H1 (cell line): ENCODE measurements at regions not wholly inside any gene's neighbourhood (a gene's known extent, or its start where the extent isn't known, plus 50 kb on each side); places are given as distances from the start of the nearest gene placed in this dataset.

Experiments used
- CTCF ChIA-PET: fragments of 300-600 bp; sonication (Branson Sonifier 250); formaldehyde crosslinking; loops from one replicate; lab custom pipeline; 2021; ENCODE audit not compliant: partially characterized antibody; lab: Charles Lee
- POLR2A ChIA-PET: fragments of 300-600 bp; sonication (Branson Sonifier 250); formaldehyde crosslinking; loops from one replicate; lab custom pipeline; 2021; ENCODE audit warnings: inconsistent platforms; ENCODE audit not compliant: partially characterized antibody; lab: Charles Lee
- DNase-seq, 2 experiments: peaks; one replicate each; pipeline versions ENCODE4 v3.0.0 to v3.0.0-alpha.2; 2010 to 2022; ENCODE audit warnings: low spot score in 2 of 2, low read depth in 1 of 2, mixed read lengths in 1 of 2
- FAIRE-seq: peaks from 2 replicates; lab custom pipeline; 2011; peaks lifted over from hg19 to GRCh38; lab: Jason Lieb, UNC
- H2AFZ ChIP-seq: 2 replicates; pipeline ENCODE4 v1.8.1; 2012; ENCODE audit warnings: low read length, inconsistent platforms
- H2AK5ac ChIP-seq: 2 replicates; pipeline ENCODE4 v1.6.1; 2013; ENCODE audit warnings: low read depth, low read length
- H2BK120ac ChIP-seq: replicated peaks from 2 replicates; pipeline ENCODE3; 2013; ENCODE audit warnings: low read depth, low read length, inconsistent platforms
- H2BK12ac ChIP-seq: 2 replicates; pipeline ENCODE4 v1.6.1; 2013; ENCODE audit warnings: low read depth, low read length
- H2BK15ac ChIP-seq: 2 replicates; pipeline ENCODE4 v1.6.1; 2013; ENCODE audit warnings: low read length
- H2BK20ac ChIP-seq: 2 replicates; pipeline ENCODE4 v1.6.1; 2013; ENCODE audit warnings: low read length
- H2BK5ac ChIP-seq: 2 replicates; pipeline ENCODE4 v1.6.1; 2013; ENCODE audit warnings: low read depth, low read length
- H3K14ac ChIP-seq: 2 replicates; pipeline ENCODE4 v1.6.1; 2013; ENCODE audit warnings: inconsistent platforms; ENCODE audit not compliant: insufficient read length
- H3K18ac ChIP-seq: 2 replicates; pipeline ENCODE4 v1.6.1; 2013; ENCODE audit warnings: low read length; ENCODE audit errors: extremely low read depth
- H3K23ac ChIP-seq: 2 replicates; pipeline ENCODE4 v1.6.1; 2013; ENCODE audit warnings: inconsistent platforms; ENCODE audit not compliant: insufficient read length
- H3K23me2 ChIP-seq: 2 replicates; pipeline ENCODE4 v1.6.1; 2013; ENCODE audit warnings: low read depth, low read length
- H3K27ac ChIP-seq: 2 replicates; pipeline ENCODE4 v1.6.1; 2011; ENCODE audit warnings: low read depth, low read length, inconsistent platforms
- H3K27me3 ChIP-seq, 4 experiments: replicated peaks in 1 of 4; 1 replicate in 1 of 4; 2 replicates in 3 of 4; pipeline versions ENCODE4 v1.6.1 to v1.8.1; 2011 to 2013; ENCODE audit warnings: low read length in 3 of 4, mild to moderate bottlenecking in 3 of 4, inconsistent platforms in 2 of 4, mixed read lengths in 2 of 4, moderate library complexity in 1 of 4; ENCODE audit not compliant: control insufficient read depth in 3 of 4, insufficient read depth in 3 of 4; ENCODE audit errors: extremely low read depth in 1 of 4
- H3K36me3 ChIP-seq, 4 experiments: 2 replicates each; pipeline versions ENCODE4 v1.6.1 to v1.8.1; 2011 to 2013; ENCODE audit warnings: mild to moderate bottlenecking in 4 of 4, low read length in 3 of 4, moderate library complexity in 2 of 4, control low read depth in 1 of 4, inconsistent platforms in 1 of 4; ENCODE audit not compliant: insufficient read depth in 4 of 4, control insufficient read depth in 2 of 4
- H3K4ac ChIP-seq: replicated peaks from 2 replicates; pipeline ENCODE3; 2013; ENCODE audit warnings: low read length, low read depth, mixed read lengths, inconsistent platforms; ENCODE audit not compliant: insufficient read length
- H3K4me1 ChIP-seq, 4 experiments: replicated peaks in 1 of 4; 1 replicate in 1 of 4; 2 replicates in 3 of 4; pipeline versions ENCODE4 v1.6.1 to v1.8.1; 2011 to 2013; ENCODE audit warnings: low read length in 3 of 4, inconsistent platforms in 2 of 4, mixed read lengths in 1 of 4; ENCODE audit not compliant: insufficient read depth in 4 of 4, control insufficient read depth in 3 of 4
- H3K4me2 ChIP-seq, 2 experiments: 2 replicates each; pipeline versions ENCODE4 v1.6.1 to v1.8.1; 2011 to 2013; ENCODE audit warnings: low read depth in 2 of 2, low read length in 2 of 2, control low read depth in 1 of 2, inconsistent platforms in 1 of 2, mild to moderate bottlenecking in 1 of 2; ENCODE audit not compliant: insufficient read depth in 1 of 2
- H3K4me3 ChIP-seq, 4 experiments: fragments of 200-600, 300-600 bp in 1 of 4; sonication (generic), shearing (Covaris generic), sonication (Bioruptor Twin) in 1 of 4; 2 replicates each; pipeline versions ENCODE4 v1.5.1 to v1.8.1; 2011 to 2016; ENCODE audit warnings: low read length in 4 of 4, low read depth in 3 of 4, control low read depth in 2 of 4, inconsistent platforms in 2 of 4, mild to moderate bottlenecking in 2 of 4, mixed read lengths in 1 of 4, moderate library complexity in 1 of 4; ENCODE audit not compliant: insufficient read depth in 2 of 4; ENCODE audit errors: extremely low read depth in 1 of 4
- H3K56ac ChIP-seq: replicated peaks from 2 replicates; pipeline ENCODE3; 2013; ENCODE audit warnings: low read depth, mild to moderate bottlenecking, mixed read lengths, low read length, inconsistent platforms; ENCODE audit not compliant: insufficient read length
- H3K79me1 ChIP-seq: 2 replicates; pipeline ENCODE4 v1.6.1; 2013; ENCODE audit warnings: low read depth, low read length, control low read depth
- H3K79me2 ChIP-seq, 2 experiments: 2 replicates each; pipeline versions ENCODE4 v1.6.1 to v1.8.1; 2012 to 2013; ENCODE audit warnings: low read length in 2 of 2, mild to moderate bottlenecking in 2 of 2, inconsistent platforms in 1 of 2; ENCODE audit not compliant: insufficient read depth in 2 of 2, control insufficient read depth in 1 of 2
- H3K9ac ChIP-seq, 4 experiments: replicated peaks in 1 of 4; 1 replicate in 1 of 4; 2 replicates in 3 of 4; pipeline versions ENCODE4 v1.6.1 to v1.8.1; 2011 to 2013; ENCODE audit warnings: low read depth in 3 of 4, low read length in 3 of 4, control low read depth in 2 of 4, mild to moderate bottlenecking in 2 of 4, moderate library complexity in 2 of 4, inconsistent platforms in 1 of 4; ENCODE audit errors: extremely low read depth in 1 of 4
- H3K9me3 ChIP-seq, 2 experiments: 2 replicates each; pipeline versions ENCODE4 v1.6.1 to v1.8.1; 2012 to 2013; ENCODE audit warnings: mild to moderate bottlenecking in 2 of 2, moderate library complexity in 2 of 2, control low read depth in 1 of 2, inconsistent platforms in 1 of 2, low read depth in 1 of 2, low read length in 1 of 2, mixed read lengths in 1 of 2; ENCODE audit not compliant: insufficient read depth in 2 of 2
- H4K20me1 ChIP-seq, 2 experiments: replicated peaks in 1 of 2; 2 replicates each; pipeline versions ENCODE3 to v1.8.1; 2011 to 2013; ENCODE audit warnings: inconsistent platforms in 2 of 2, low read length in 2 of 2, mild to moderate bottlenecking in 1 of 2; ENCODE audit not compliant: insufficient read depth in 2 of 2, control insufficient read depth in 1 of 2
- H4K5ac ChIP-seq: 2 replicates; pipeline ENCODE4 v1.6.1; 2013; ENCODE audit warnings: low read length, low read depth, mixed read lengths, inconsistent platforms; ENCODE audit not compliant: insufficient read length
- H4K8ac ChIP-seq: 2 replicates; pipeline ENCODE4 v1.8.0; 2013; ENCODE audit warnings: mild to moderate bottlenecking, moderate library complexity, low read length, inconsistent platforms; ENCODE audit not compliant: insufficient read depth; ENCODE audit errors: extremely low read depth
- H4K91ac ChIP-seq: replicated peaks from 2 replicates; pipeline ENCODE3; 2013; ENCODE audit warnings: low read length, mixed read lengths, inconsistent platforms; ENCODE audit not compliant: insufficient read length
- BRCA1 ChIP-seq: IDR thresholded peaks from 2 replicates; pipeline ENCODE4 v1.6.1; 2012; ENCODE audit warnings: low read depth, low read length, improper control_type of control experiment
- CBX8 ChIP-seq: fragments of 300-800, 300-1000 bp; sonication (generic); IDR thresholded peaks from 2 replicates; pipeline ENCODE4 v1.7.1; 2016; ENCODE audit warnings: low read depth, low read length, borderline replicate concordance
- CHD2 ChIP-seq: IDR thresholded peaks from 2 replicates; pipeline ENCODE4 v1.6.1; 2012; ENCODE audit warnings: low read length, improper control_type of control experiment
- SAP30 ChIP-seq: fragments of 300-600 bp; sonication (generic); IDR thresholded peaks from 2 replicates; pipeline ENCODE4 v1.7.1; 2012; ENCODE audit warnings: low read length, moderate library complexity, mild to moderate bottlenecking, inconsistent platforms; ENCODE audit not compliant: insufficient read depth, insufficient replicate concordance
- WGBS, 2 experiments: shearing (Covaris generic) in 1 of 2; methylation state at CpG; one replicate each; pipeline versions ENCODE4 v1.1.6 to v1.1.7; 2013 to 2015; ENCODE audit warnings: low lambda C conversion rate in 2 of 2, mixed read lengths in 2 of 2, inconsistent platforms in 1 of 2, low coverage in 1 of 2, missing lambda C conversion rate in 1 of 2; ENCODE audit not compliant: insufficient replicate concordance in 2 of 2, insufficient coverage in 1 of 2, insufficient read length in 1 of 2; ENCODE audit errors: extremely low coverage in 1 of 2, missing lambda C conversion rate in 1 of 2; 5-methylcytosine and 5-hydroxymethylcytosine counted together
- TF ChIP-seq, protein P1 (sequence below): IDR thresholded peaks from 2 replicates; pipeline ENCODE4 v1.6.1; 2012; ENCODE audit warnings: low read length, inconsistent platforms
- TF ChIP-seq, protein P2 (sequence below): IDR thresholded peaks from 2 replicates; pipeline ENCODE4 v1.6.1; 2011; ENCODE audit warnings: low read length, improper control_type of control experiment

DNA sequence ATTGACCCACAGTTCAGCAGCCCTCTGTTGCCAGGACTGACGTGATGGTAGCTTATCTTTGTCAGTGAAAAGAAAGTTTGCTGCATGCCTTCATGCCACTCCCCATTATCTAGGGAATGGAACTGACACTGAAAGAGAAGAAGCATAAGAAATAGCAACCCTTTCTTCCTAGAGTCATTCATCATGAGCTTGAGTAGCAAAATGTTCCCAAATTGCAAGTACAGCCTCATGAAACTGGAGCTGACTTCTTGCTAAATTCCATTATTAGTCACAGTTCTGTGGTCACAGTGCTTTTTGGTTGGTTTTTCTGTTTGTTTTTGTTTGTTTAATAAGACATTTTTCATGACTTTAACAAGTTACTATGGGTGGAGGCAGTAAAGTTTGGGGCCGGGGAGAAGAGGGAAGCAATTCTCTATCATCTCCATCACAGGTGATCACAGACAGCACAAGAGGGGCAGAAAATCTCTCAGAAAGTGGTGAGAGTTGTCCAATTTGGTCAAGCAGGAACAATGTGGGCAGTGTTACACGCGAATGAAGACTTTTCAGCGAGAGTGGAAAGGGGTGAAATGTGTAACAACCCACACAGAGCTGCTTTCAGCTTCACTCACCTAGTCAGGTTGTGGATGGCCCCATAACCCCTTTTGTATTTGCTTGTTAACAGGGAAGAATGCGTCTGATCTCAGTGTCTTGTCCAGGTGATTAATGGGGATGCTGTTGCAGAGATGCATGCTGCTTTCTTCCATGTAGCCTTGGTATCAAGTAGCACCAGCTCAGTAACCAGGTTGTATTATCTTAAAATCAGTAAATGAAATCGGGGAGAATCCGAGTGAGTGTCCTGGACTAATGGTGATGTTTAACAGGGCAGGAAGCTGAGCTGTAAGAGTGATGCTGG lies 440.4 kb downstream of the DMRT2 start:
- Histone ChIP-seq H3K23ac (no peak overlapping the region), H3K27me3 (no peaks in the 10 kb centered on the region), H4K8ac (no peak overlapping the region), H3K4me2 (no peak overlapping the region), H3K9ac (no peak overlapping the region), H3K9me3 (peaks cover 53 to 70% of the 10 kb centered on the region in 2 experiments), H3K79me2 (no peaks in the 10 kb centered on the region), H2BK15ac (no peak overlapping the region), H3K4me1 (no peaks in the 10 kb centered on the region), H2AFZ (no peak overlapping the region), H4K5ac (no peak overlapping the region), H3K36me3 (no peaks in the 10 kb centered on the region), H3K14ac (no peak overlapping the region), H2AK5ac (no peak overlapping the region), H2BK20ac (no peak overlapping the region), H3K18ac (no peak overlapping the region), H2BK12ac (no peak overlapping the region), H3K27ac (no peak overlapping the region), H3K56ac (no peak overlapping the region), H4K91ac (no peak overlapping the region), H4K20me1 (no peaks in the 10 kb centered on the region), H2BK120ac (no peak overlapping the region), H2BK5ac (no peak overlapping the region), H3K79me1 (no peaks in the 10 kb centered on the region), H3K4me3 (no peak overlapping the region), H3K4ac (no peak overlapping the region), H3K23me2 (no peaks in the 10 kb centered on the region)
- ChIA-PET POLR2A (no interaction called here), CTCF (interaction anchor here (0.8 to 1.4 kb wide), 2 partner anchors 30 to 54 kb away, joined by 3 read pairs; no protein-coding TSS in a partner anchor)
- WGBS, 2 experiments: 74% methylated on average over 8 of the region's 8 CpGs; no CpG with 5 or more reads in 1 of the 2 experiments
- FAIRE-seq (no peak), DNase-seq (no peak)
- TF ChIP-seq, protein P1, sequence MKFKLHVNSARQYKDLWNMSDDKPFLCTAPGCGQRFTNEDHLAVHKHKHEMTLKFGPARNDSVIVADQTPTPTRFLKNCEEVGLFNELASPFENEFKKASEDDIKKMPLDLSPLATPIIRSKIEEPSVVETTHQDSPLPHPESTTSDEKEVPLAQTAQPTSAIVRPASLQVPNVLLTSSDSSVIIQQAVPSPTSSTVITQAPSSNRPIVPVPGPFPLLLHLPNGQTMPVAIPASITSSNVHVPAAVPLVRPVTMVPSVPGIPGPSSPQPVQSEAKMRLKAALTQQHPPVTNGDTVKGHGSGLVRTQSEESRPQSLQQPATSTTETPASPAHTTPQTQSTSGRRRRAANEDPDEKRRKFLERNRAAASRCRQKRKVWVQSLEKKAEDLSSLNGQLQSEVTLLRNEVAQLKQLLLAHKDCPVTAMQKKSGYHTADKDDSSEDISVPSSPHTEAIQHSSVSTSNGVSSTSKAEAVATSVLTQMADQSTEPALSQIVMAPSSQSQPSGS: no peak
- TF ChIP-seq CBX8 (no peak), BRCA1 (no peak), SAP30 (no peak), CHD2 (no peak)
- TF ChIP-seq, protein P2, sequence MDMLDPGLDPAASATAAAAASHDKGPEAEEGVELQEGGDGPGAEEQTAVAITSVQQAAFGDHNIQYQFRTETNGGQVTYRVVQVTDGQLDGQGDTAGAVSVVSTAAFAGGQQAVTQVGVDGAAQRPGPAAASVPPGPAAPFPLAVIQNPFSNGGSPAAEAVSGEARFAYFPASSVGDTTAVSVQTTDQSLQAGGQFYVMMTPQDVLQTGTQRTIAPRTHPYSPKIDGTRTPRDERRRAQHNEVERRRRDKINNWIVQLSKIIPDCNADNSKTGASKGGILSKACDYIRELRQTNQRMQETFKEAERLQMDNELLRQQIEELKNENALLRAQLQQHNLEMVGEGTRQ: no peak
